HG03060 (cell line): ENCODE measurements at regions not wholly inside any gene's neighbourhood (a gene's known extent, or its start where the extent isn't known, plus 50 kb on each side); places are given as distances from the start of the nearest gene placed in this dataset.

ENCODE experiments used
- ATAC-seq: cut with Tn5 transposase; IDR thresholded peaks from one replicate; pipeline ENCODE4 v1.9.1; 2021; ENCODE audit warnings: low read depth, moderate number of reproducible peaks; ENCODE audit not compliant: unreplicated experiment

DNA sequence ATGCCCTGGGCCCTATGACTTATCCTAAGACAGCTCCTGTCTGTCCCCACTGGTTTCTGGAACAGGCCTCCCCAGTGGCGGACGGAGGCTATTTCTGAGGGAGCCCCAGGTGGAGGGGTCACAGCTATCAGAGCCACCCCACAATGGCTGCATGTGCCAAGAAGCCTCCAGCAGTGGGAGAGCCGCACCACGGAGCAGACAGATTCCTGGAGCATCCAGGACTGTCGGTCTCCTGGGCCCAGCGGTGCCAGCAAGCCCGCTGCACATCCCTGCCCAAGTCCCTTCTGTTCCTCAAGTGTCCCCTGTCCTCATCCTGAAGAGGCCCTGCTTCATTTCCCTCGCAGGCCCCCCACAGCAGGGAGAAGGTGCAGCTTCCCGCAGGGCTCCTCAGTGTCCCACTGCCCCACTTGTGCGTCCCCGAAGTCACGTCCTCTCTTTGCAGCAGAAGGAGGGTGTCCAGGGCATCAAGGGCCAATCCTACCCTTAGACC lies 193.0 kb upstream of the SHH start:
- no peak for ATAC-seq

DNA sequence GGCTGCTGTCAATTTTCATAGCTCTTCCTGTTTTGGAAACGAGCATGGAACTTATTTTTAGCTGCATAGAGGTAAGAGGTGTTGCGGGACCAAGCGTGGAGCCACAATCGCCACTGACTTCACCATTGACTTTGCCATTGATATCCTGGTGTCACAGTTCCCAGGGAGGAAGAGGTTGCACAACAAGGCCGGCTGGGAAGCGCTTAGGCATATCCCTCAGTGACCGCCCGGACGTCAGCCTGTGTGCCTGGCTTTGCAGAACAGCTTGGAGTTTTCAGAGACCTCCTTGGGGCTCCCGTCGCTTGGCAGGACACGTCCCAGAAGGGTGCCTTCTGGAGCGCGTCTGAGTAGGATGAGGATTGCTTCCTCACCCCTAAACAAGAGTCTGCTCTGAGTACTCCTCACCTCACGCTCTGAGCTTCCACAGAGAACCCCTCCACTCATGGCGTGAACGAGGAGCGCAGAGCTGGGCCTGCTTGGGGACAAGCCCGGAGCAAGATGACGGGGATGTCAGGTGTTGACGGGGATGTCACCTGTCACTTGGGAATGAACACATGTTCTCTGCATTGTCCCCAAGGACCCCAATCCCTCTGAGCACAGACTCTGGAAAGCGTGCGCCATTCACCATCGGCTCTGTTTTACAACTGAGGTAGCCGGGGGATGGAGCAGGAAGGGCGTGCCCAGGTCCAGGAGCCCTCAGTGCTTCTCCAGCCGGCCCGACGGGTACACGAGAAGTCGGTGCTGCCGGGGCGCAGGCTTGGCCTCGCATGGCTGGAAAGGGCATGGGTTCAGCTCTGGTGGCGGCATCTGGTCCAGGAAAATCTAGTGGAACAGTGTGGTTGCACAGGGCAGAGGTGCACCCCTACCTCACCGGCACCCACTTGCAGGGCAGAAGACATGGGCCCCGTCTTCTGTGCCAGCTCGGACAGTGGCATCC lies 192.3 kb upstream of the SHH start:
- ATAC-seq = no peak

DNA sequence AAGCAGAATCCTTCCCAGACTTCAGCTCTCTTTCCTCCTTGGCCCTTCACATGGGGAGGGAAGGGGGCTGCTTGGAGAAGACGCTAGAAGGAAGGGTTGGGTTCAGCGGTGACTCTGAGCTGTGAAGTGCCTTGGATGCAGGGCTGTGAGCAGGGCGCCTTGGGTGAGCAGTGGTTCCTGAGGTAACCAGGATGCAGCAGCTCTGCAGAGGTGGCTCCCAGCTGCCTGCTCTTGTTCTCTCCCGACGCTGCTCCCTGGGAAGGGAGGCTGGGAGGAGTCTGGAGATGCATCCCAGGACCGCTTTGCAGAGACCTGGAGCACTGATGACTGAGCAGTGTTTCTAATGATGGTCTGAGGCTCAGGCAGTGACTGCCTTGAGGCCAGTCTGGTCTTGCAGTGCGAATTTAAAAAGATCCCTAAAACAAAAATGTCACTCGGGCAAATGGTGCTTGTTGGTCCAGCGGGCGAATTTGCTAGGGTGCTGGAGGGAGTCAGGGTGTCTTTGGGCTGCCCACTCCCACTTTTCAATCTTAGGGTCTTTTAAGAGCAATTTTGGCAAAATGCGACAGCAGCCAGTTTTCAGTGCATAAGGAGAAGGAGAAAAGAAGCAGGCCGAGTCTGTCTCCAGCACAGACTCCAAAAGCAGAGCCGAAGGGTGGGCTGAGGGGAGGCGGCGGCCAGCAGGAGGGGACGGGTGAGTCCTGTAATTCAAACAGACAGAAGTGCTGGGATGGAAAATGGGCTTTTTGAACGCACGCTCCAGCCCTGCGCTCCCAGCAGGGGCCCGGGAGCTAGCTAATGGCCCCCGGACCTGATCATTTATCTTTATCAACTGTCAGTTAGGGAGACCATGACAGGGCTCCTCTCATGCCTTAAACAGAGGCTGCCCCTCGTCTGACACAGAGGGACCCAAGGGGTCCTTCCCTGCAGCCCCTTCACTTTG lies 191.2 kb upstream of the SHH start:
- no peak for ATAC-seq

DNA sequence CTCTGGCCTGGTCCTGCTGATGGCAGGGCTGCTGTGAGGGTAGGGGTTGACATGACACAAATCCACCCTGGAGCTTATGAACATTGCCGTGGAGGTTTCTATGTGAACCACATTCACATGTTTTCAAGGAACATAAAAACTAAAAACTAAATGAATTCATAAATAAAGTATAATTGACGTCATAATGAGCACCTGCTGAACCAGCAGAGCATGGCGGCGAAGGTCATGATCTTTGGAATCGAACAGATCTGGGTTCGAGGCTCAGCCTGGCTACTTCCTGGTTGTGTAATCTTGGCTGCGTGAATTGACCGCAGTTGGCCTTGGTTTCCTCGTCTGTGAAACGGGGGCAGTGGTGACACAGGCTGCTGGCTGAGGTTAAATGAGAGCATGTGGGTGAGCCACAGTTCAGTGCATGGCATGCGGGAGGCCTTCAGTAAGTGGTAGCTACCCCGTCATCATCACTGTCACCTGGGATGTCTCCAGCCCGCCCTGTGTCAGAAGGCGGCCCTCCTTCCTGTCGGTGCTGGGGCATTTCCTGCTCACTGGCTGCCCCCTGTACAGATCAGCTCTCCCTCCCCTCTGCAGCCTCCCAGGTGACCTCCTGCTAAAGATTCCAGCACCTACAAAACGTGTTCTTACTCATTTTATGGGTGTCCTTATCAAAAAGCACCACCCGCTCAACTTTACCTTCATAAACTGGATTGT lies 190.3 kb upstream of the SHH start:
- no peak for ATAC-seq

DNA sequence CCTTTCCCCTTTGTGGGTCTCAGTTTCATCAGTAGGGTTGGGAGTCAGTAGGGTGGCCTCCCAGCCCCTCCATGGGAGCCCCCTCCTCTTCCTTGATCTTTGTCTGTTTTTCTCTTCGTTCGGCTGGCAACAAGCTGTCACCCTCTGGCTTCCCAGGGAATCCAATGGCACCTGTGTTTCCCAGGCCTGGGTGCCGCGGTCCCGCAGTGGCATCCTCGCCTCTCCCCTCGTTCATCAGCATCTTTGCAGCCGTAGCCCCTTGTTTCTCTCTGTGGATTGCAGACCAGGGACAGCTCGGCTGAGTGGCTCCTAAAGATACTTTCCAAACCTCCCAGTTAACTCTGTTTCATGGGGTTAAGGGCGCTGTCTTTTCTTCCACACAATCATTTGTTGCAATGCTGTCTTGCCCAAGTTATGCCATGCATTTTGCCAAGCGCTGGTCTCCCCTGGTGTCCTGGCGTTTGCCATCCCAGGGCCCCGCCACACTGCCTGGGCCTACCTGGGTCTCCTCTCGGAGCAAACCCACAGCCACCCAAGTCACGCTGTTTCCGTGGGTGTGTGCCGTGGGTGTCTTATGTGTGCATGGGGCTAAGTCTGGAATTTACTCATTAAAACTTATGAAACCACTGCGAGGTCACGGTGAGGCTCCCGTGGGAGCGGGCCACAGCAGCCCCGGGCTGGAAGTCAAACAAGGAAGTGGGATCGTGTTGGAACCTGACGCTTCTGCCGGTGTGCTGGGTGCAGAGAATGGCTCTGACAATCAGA lies 189.4 kb upstream of the SHH start:
- ATAC-seq = no peak

DNA sequence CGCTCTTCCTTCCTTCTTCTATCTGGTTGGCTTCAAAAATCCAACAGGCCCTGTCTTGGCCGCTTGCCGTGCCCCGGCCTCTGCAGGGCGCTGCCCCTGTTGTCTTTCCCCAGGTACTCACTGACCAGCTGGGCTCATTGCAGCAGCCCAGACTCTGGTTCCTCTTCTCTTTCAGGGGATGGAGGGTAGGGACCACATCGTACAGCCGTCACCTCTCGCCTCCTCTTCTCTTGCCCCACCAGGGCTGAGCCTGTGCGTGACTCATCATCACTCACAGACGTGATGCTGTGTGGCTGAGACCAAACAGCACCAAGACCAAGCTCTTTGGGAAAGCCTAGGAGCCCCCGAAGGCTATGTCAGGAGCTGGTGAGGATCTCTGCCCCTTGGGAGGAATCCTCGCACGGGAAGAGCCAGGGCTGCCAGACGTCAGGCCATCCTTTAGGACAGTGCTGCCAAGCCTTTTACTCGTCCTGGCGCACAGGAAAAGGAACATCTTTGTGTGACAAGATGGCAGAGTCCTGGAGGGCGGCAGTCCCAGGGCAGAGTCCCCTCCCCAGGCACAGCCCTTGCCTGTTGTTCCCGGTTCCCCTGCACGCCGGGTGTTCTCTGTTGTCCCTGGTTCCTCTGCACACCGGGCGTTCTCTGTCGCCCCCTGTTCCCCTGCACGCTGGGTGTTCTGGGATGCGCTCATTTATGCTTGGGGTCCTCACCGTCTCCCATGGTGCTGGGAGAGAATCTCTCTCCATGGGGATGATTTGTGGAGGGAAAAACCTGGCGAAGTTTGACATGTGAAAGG lies 188.5 kb upstream of the SHH start:
- ATAC-seq = no peak

DNA sequence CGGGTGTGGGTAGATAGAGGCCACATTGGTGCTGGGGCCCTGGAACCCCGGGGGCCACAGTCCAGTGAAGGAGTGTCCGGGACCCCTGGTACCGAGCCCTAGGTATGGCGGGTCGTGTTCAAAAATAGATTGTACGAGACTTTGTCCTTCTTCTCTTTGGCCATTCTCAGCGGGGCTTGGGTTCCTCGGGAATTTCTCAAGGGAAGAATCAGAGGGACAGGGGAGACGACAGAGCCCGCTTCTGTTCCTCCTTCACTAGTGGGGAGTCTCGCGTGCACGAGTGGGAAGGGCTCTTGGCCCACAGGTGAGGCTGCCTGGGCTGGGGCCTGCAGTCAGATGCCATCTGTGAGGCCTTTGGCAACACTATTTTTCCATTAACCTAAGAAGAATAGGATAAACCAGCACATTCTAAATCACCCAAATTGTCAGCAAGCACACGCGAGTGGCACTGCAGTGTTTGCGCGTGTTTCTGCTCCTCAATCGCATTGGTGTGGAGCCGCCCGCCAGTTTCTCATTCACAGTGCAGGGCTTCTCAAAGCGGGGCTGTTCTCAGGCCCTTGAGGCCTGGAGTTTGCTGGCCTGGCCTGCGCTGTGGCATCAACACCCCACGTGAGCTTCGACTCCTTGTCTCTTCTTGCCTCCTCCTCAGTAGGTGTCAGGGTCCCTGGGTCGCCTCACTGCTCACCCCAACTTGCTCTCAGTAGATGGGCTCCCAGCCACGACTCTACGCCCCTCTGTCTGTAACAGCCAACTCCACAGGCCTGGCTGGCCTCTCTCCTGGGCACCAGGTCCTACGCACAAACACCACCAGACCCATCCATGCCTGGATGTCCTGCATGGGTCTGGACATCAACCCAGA lies 187.6 kb upstream of the SHH start:
- no peak for ATAC-seq

DNA sequence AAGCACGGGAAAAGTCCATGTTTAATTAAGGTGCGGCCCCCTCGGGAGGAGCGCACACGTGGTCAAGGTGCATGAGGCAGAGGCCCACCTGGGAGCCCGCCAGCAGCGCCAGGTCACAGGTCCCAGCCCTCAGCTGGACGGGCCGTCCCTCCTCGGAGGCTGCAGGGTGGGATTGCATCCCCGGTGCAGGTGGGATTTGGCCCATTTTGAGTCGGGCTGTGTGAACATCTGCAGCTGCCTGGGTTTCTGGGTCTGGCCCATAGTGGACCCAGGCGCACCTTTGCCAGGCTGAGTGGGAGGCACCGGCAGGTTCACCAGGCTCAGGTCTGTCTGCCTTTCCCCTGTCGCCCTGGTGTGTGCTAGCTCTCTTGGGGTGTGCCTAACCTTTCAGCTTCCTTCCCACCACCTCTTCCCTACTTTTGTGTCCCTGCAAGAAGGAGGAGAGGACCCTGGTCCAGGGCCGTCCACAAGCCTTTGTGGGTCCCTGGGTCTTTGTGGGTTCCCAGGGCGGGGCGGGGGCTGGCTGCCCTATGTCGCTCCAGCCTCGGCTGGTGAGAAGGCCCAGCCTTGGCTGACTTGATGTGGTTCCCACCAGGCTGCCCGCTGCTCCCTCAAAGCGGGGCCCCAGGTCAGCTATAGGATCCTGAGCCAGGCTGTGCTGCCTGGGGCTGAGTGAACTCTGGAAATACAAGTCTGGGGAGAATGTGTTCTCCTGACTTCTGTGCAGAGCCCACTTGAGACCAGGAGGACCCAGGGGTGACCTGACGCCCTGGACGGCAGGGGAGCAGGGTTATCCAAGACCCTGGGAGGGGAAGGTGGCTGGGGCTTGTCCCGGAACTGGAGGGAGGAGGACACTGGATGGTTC lies 186.7 kb upstream of the SHH start:
- ATAC-seq = no peak

DNA sequence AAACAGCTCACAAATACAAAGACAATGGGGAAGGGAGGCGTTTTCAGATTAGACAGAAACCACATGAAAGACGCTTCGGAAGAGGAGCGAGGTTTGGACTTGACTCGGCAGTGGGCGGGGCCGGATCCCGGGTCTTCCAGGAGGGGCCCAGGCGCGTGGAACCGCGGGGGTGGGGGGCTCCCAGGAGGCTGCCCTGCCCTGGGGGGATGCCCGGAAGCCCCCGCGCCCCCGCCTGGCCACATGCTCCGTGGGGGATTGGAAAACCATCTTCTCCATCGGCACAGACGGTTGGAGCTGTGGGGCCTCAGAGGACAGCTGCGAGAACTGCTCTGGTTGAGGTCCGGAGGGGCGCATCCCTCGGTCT lies 186.0 kb upstream of the SHH start:
- no peak for ATAC-seq

DNA sequence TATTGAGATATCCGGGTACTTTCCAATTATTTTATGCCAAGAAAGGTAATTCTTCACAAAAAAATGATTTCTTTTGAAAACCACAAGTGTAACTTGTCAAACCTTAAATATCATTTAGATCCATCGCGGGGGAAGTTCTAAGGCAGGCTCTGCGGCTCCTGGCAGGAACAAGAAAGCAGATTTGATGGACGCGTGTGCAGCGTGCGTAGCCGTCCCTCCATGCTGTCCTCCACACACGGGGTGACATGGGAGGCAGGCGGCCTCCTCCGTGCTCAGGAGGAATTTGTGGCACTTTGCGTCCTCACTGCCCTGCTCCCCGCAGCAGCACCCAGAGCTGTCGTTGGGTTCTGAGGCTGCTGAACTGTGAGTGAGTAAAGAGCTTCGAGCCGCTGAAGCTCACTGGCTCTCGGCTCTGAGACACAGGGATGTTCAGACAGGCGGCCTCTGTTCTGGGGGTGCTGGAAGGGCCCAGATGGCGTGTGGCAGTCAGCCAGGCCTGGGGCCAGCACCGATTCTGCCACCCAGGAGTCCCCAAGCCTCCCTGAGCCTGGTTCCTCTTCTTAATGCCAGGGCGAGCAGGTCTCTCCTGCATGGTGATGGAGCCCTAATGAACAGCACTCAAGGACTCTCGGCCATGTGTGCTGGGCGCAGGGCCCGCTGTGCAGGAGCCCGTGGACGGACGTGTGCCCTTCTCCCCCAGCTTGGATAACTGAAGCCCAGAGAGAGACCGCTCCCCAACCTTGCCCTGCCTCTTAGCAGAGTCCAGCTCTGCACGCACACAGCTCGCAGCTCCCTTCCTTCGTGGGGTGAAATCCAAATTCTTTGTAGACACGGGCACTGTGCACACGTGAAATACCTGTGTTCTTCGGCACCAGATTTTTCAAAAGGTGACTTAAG lies 185.4 kb upstream of the SHH start:
- no peak for ATAC-seq

DNA sequence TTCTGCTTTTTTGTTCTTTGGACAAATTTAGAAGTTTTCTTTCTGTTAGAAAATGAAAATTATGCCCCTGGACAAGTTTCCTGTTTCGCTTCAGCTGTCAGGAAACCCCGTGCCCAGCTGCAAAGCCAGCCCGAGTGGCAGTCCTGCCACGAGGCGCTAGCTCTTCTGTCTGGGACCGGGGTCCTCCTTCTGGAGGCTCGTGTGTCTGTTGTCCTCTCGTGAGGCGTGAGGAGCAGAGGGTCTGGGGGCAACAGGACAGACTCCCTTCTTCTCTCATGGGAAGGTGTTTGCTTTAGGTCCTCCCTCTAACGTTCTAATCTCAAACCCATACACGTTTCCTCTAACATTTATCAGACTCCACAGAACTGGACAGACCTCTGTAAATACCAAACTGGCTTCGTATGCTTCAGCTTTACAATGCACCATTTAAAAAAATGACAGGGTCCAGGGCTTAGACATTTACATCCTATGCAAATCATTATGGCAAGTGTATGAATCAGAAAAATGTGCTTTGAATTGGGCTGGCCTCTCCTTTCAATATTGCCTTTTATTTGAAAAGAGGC lies 184.5 kb upstream of the SHH start:
- no peak for ATAC-seq

DNA sequence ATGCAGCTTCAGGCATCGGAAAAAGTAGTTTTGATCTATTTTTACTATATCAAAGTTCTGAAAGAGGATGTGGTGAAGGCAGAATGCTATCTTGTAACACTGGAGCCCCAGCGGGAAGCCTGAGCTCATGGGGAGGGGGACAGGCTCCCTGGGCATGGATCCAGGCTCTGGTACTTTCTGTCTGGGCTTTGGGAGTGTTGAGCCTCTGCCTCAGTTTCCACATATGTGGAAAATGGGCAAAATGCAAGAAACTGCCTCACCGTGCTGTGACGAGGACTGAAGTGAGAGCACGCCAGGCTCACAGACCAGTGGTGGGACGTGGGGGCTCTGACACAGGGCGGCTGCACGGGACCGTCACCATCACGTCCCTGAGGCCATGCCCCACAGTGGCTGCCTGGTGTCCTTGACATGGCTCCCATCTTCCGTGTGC lies 182.9 kb upstream of the SHH start:
- ATAC-seq = no peak

DNA sequence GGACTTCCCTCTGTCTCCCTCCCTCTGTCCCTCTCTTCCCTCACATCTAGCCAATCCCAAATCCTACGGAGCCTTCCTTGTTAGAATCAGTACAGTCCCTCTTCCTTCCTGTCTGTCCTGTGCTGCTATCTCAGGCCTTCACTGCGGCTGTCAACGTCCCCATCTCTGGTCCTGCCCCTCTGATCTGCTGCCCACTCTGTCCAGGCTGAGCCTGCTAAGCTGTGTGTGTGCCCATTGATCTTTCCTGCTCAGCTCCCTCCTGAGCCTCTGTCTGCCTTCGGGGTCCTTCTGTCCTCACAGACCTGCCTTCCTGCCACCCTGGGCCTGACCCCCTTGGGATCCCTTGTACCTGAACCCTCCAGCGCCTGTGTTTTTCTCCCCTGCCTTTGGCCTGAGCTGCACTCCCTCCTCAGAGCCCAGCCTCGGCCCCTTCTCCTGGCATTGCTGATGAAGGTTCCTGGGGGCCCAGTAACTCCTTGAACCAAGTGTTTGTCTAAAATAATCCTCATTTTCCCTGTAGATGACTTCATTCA lies 182.1 kb upstream of the SHH start:
- no peak for ATAC-seq

DNA sequence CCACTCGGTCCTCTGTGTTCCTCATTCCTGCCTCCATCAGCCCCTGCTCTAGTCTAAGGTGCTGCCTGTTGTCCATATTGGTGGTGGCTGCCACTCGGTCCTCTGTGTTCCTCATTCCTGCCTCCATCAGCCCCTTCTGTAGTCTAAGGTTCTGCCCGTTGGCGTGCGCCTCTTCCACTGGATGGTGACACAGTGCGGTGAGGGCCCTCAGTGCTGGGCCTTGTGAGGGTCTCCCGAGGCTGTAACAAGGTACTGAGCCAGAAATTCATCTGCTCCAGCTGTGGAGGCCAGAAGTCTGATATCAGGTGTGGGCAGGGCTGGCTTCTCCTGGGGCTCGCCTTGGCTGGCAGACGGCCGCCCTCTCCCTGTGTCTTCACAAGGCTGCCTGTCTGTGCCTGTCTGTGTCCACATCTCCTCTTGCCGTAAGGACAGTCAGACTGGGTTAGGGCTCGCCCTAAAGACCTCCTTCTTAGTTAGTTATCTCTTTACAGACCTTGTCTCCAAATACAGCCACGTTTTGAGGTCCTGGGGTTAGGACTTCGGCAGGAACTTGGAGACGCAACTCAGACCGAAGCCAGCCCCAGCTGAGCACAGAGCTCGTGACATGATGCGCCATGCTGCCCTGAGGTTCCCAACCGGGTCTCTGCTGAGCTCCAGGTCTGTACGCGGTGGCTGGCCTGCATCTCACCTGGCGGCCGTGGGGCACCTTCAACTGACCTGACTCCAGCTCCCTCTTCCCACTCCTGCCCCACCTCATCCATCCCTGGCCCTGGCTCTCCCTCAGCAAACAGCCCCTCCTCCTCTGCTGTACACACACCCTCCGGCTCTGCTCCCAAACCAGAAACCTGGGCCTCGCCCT lies 181.4 kb upstream of the SHH start:
- no peak for ATAC-seq

DNA sequence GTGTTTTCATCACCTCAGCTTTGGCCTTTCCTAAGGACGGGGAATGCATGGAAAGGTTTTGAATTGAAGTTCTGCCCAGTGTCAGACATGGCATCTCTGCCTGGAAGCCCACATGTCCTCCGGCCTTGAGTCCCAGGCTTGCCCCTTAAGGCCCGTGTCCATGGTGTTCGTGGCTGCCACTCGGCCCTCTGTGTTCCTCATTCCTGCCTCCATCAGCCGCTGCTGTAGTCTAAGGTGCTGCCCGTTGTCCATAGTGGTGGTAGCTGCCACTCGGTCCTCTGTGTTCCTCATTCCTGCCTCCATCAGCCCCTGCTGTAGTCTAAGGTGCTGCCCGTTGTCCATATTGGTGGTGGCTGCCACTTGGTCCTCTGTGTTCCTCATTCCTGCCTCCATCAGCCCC lies 180.7 kb upstream of the SHH start:
- no peak for ATAC-seq
